ENCODE measurements at regions not wholly inside any gene's neighbourhood (a gene's known extent, or its start where the extent isn't known, plus 50 kb on each side); places are given as distances from the start of the nearest gene placed in this dataset.

DNA sequence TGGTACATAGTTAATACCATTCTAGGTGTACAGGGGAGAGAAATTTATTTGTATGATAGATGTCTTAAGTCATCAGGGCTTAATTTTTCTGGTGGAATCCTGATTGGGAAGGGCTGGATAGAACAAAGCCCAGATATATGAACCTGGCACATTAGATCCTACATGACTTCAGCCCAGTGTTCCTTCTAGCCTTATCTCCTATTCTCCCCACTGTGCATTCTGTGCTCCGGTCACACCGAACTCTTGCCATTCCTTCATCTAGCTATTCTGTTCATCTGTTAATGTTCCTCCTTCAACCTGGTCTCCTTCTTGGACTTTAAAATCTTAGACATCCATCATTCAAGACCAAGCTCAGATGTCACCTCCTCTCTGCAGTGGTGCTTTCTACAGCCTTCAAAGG is 68.9 kb upstream of the EED start:
- Histone ChIP-seq H3K4me1 (ENCODE audit: control insufficient read depth in 1 of 2, insufficient read depth in 1 of 2, low read depth in 1 of 2, low read length in 1 of 2) (peaks cover 47 to 62% of the 10 kb centered on the region in 2 experiments), H3K9me3 (no peaks in the 10 kb centered on the region), H3K36me3 (no peaks in the 10 kb centered on the region), H3K27me3 (no peaks in the 10 kb centered on the region), H3K4me3 (ENCODE audit: low read depth in 1 of 2, low read length in 1 of 2) (no peak overlapping the region), H3K27ac (peak overlapping the region; percentile 80)
- TF ChIP-seq, protein P1, sequence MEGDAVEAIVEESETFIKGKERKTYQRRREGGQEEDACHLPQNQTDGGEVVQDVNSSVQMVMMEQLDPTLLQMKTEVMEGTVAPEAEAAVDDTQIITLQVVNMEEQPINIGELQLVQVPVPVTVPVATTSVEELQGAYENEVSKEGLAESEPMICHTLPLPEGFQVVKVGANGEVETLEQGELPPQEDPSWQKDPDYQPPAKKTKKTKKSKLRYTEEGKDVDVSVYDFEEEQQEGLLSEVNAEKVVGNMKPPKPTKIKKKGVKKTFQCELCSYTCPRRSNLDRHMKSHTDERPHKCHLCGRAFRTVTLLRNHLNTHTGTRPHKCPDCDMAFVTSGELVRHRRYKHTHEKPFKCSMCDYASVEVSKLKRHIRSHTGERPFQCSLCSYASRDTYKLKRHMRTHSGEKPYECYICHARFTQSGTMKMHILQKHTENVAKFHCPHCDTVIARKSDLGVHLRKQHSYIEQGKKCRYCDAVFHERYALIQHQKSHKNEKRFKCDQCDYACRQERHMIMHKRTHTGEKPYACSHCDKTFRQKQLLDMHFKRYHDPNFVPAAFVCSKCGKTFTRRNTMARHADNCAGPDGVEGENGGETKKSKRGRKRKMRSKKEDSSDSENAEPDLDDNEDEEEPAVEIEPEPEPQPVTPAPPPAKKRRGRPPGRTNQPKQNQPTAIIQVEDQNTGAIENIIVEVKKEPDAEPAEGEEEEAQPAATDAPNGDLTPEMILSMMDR (IDR thresholded peaks at IDR 0.05), result no peak

- TF ChIP-seq, protein P1 (IDR thresholded peaks at IDR 0.05), result no peak
- Histone ChIP-seq H3K9me3 (no peaks in the 10 kb centered on the region), H3K4me1 (ENCODE audit: control insufficient read depth in 1 of 2, insufficient read depth in 1 of 2, low read depth in 1 of 2, low read length in 1 of 2) (peaks cover 43 to 57% of the 10 kb centered on the region in 2 experiments), H3K36me3 (no peaks in the 10 kb centered on the region), H3K4me3 (ENCODE audit: low read depth in 1 of 2, low read length in 1 of 2) (no peak overlapping the region), H3K27me3 (no peaks in the 10 kb centered on the region), H3K27ac (no peak overlapping the region)
These were observed 69.4 kb upstream of the EED start for GRCh38 chr11:86175191-86175590.

- Histone ChIP-seq H3K4me3 (ENCODE audit: low read depth in 1 of 2, low read length in 1 of 2) (no peak overlapping the region), H3K36me3 (no peaks in the 10 kb centered on the region), H3K9me3 (no peaks in the 10 kb centered on the region), H3K27ac (no peak overlapping the region), H3K4me1 (ENCODE audit: control insufficient read depth in 1 of 2, insufficient read depth in 1 of 2, low read depth in 1 of 2, low read length in 1 of 2) (peaks cover 37 to 49% of the 10 kb centered on the region in 2 experiments), H3K27me3 (no peaks in the 10 kb centered on the region)
- TF ChIP-seq, protein P1 (IDR thresholded peaks at IDR 0.05), result no peak
These were observed 70.2 kb upstream of the EED start for GRCh38 chr11:86174101-86175046.

DNA sequence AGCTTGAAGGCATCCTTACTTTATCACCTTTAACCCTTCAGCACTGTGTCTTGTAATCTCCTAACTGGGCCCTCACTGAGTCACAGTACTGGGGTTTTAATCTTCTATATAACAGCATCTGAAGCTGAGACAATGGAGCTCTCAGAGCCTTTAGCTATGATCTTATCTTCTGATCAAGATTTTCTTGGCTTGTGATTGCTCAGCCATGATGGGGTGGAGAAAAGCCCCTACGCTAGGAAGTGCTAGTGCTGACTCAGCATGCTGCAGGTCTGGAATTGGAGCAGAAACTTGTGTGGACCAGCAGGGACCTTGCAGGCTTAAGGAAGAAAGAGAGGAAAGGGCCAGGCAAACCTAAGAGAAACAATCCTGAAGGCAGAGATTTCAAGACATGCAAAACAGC is 71.7 kb upstream of the EED start:
- H3K4me3 ChIP-seq (ENCODE audit: low read depth in 1 of 2, low read length in 1 of 2), result no peak overlapping the region
- no peaks in the 10 kb centered on the region for H3K27me3 ChIP-seq
- peak overlapping the region; percentile 69 for H3K27ac ChIP-seq
- no peaks in the 10 kb centered on the region for H3K36me3 ChIP-seq
- no peaks in the 10 kb centered on the region for H3K9me3 ChIP-seq
- TF ChIP-seq, protein P1 (IDR thresholded peaks at IDR 0.05), result no peak
- H3K4me1 ChIP-seq (ENCODE audit: control insufficient read depth in 1 of 2, insufficient read depth in 1 of 2, low read depth in 1 of 2, low read length in 1 of 2), result peaks cover 27 to 37% of the 10 kb centered on the region in 2 experiments

- Histone ChIP-seq H3K27ac (peak overlapping the region; percentile 69), H3K36me3 (no peaks in the 10 kb centered on the region), H3K9me3 (no peaks in the 10 kb centered on the region), H3K4me3 (ENCODE audit: low read depth in 1 of 2, low read length in 1 of 2) (no peak overlapping the region), H3K4me1 (ENCODE audit: control insufficient read depth in 1 of 2, insufficient read depth in 1 of 2, low read depth in 1 of 2, low read length in 1 of 2) (peaks cover 16 to 25% of the 10 kb centered on the region in 2 experiments), H3K27me3 (no peaks in the 10 kb centered on the region)
- TF ChIP-seq, protein P1 (IDR thresholded peaks at IDR 0.05), result no peak
These were observed 72.9 kb upstream of the EED start for GRCh38 chr11:86171627-86172026.

Measured in neutrophil (primary cell).